H9 (cell line): ENCODE measurements at regions not wholly inside any gene's neighbourhood (a gene's known extent, or its start where the extent isn't known, plus 50 kb on each side); places are given as distances from the start of the nearest gene placed in this dataset.

Experiments used
- DNase-seq: peaks from one replicate; pipeline ENCODE4 v3.0.0-alpha.2; 2017
- H2AFZ ChIP-seq: one replicate; pipeline ENCODE4 v1.6.1; 2013; ENCODE audit warnings: mild to moderate bottlenecking, low read length, control low read depth, moderate library complexity
- H2AK5ac ChIP-seq: 2 replicates; pipeline ENCODE4 v1.6.1; 2013; ENCODE audit warnings: low read length, control low read depth, mixed read lengths; ENCODE audit not compliant: insufficient read length
- H2BK120ac ChIP-seq: one replicate; pipeline ENCODE4 v1.6.1; 2013; ENCODE audit warnings: low read depth, mild to moderate bottlenecking, low read length, control low read depth, inconsistent platforms; ENCODE audit not compliant: poor library complexity, severe bottlenecking
- H2BK12ac ChIP-seq: 2 replicates; pipeline ENCODE4 v1.6.1; 2013; ENCODE audit warnings: low read length, control low read depth, mixed read lengths, low read depth; ENCODE audit not compliant: insufficient read length
- H2BK15ac ChIP-seq: 2 replicates; pipeline ENCODE4 v1.6.1; 2013; ENCODE audit warnings: low read depth, low read length, control low read depth
- H2BK20ac ChIP-seq: one replicate; pipeline ENCODE4 v1.6.1; 2013; ENCODE audit warnings: low read depth, mild to moderate bottlenecking, low read length, control low read depth, inconsistent platforms; ENCODE audit not compliant: poor library complexity, severe bottlenecking
- H2BK5ac ChIP-seq: 2 replicates; pipeline ENCODE4 v1.6.1; 2013; ENCODE audit warnings: low read length, control low read depth, mixed read lengths; ENCODE audit not compliant: insufficient read length
- H3K14ac ChIP-seq: 2 replicates; pipeline ENCODE4 v1.6.1; 2013; ENCODE audit warnings: low read length, control low read depth; ENCODE audit not compliant: insufficient read depth
- H3K18ac ChIP-seq: 2 replicates; pipeline ENCODE4 v1.6.1; 2013; ENCODE audit warnings: low read depth, mild to moderate bottlenecking, mixed read lengths, low read length, control low read depth; ENCODE audit not compliant: insufficient read length
- H3K23ac ChIP-seq: 2 replicates; pipeline ENCODE4 v1.6.1; 2013; ENCODE audit warnings: low read length, control low read depth, mixed read lengths, low read depth; ENCODE audit not compliant: insufficient read length
- H3K23me2 ChIP-seq: 2 replicates; pipeline ENCODE4 v1.6.1; 2013; ENCODE audit warnings: low read depth, mild to moderate bottlenecking, mixed read lengths, low read length, control low read depth; ENCODE audit not compliant: insufficient read length, poor library complexity, severe bottlenecking
- H3K27ac ChIP-seq: 2 replicates; pipeline ENCODE4 v1.5.1; 2013; ENCODE audit warnings: low read length, control low read depth, mixed read lengths, low read depth; ENCODE audit not compliant: insufficient read length
- H3K27me3 ChIP-seq: 2 replicates; pipeline ENCODE4 v1.6.1; 2013; ENCODE audit warnings: low read length, control low read depth, inconsistent platforms; ENCODE audit not compliant: insufficient read depth
- H3K4ac ChIP-seq: 2 replicates; pipeline ENCODE4 v1.6.1; 2013; ENCODE audit warnings: low read depth, mild to moderate bottlenecking, control low read depth, inconsistent platforms, low read length, moderate library complexity
- H3K4me1 ChIP-seq: 2 replicates; pipeline ENCODE4 v1.6.1; 2013; ENCODE audit warnings: low read length, control low read depth, inconsistent platforms; ENCODE audit not compliant: insufficient read depth
- H3K4me2 ChIP-seq: 2 replicates; pipeline ENCODE4 v1.6.1; 2013; ENCODE audit warnings: low read length, control low read depth, mixed read lengths; ENCODE audit not compliant: insufficient read length, insufficient read depth
- H3K56ac ChIP-seq: 2 replicates; pipeline ENCODE4 v1.6.1; 2013; ENCODE audit warnings: low read depth, mild to moderate bottlenecking, mixed read lengths, low read length, control low read depth; ENCODE audit not compliant: insufficient read length
- H3K79me1 ChIP-seq: 2 replicates; pipeline ENCODE4 v1.6.1; 2013; ENCODE audit warnings: low read depth, mild to moderate bottlenecking, moderate library complexity, low read length, control low read depth, inconsistent platforms; ENCODE audit not compliant: insufficient read depth, poor library complexity, severe bottlenecking
- H3K79me2 ChIP-seq: 2 replicates; pipeline ENCODE4 v1.6.1; 2013; ENCODE audit warnings: low read length, control low read depth, inconsistent platforms; ENCODE audit not compliant: insufficient read depth
- H3K9ac ChIP-seq: 2 replicates; pipeline ENCODE4 v1.6.1; 2013; ENCODE audit warnings: low read length, control low read depth, mixed read lengths; ENCODE audit not compliant: insufficient read length; ENCODE audit errors: extremely low read depth
- H3K9me3 ChIP-seq: one replicate; pipeline ENCODE4 v1.6.1; 2013; ENCODE audit warnings: low read depth, low read length, inconsistent platforms; ENCODE audit not compliant: control insufficient read depth
- H3T11ph ChIP-seq: one replicate; pipeline ENCODE4 v1.6.1; 2013; ENCODE audit warnings: mild to moderate bottlenecking, low read length, control low read depth, inconsistent platforms
- H4K20me1 ChIP-seq: one replicate; pipeline ENCODE4 v1.6.1; 2013; ENCODE audit not compliant: control insufficient read depth, insufficient read length, insufficient read depth
- H4K5ac ChIP-seq: 2 replicates; pipeline ENCODE4 v1.6.1; 2013; ENCODE audit warnings: low read depth, mild to moderate bottlenecking, mixed read lengths, low read length, control low read depth; ENCODE audit not compliant: insufficient read length
- H4K8ac ChIP-seq: replicated peaks from 2 replicates; pipeline ENCODE4 v1.6.1; 2013; ENCODE audit warnings: low read length, control low read depth, mixed read lengths, low read depth; ENCODE audit not compliant: insufficient read length
- H4K91ac ChIP-seq: 2 replicates; pipeline ENCODE4 v1.6.1; 2013; ENCODE audit warnings: low read depth, mild to moderate bottlenecking, moderate library complexity, mixed read lengths, low read length, control low read depth; ENCODE audit not compliant: insufficient read length
- H3K27ac Mint-ChIP-seq, 3 experiments: 2 replicates in 2 of 3; 3 replicates in 1 of 3; pipeline ENCODE4 v1.8.0; 2020 to 2021; ENCODE audit warnings: mixed read lengths in 3 of 3, mild to moderate bottlenecking in 1 of 3, moderate library complexity in 1 of 3
- H3K27me3 Mint-ChIP-seq: 2 replicates; pipeline ENCODE4 v1.8.0; 2021; ENCODE audit warnings: low read depth, mild to moderate bottlenecking, moderate library complexity, mixed read lengths
- H3K36me3 Mint-ChIP-seq, 3 experiments: 2 replicates in 2 of 3; 3 replicates in 1 of 3; pipeline ENCODE4 v1.8.0; 2020 to 2021; ENCODE audit warnings: low read depth in 3 of 3, mixed read lengths in 3 of 3; ENCODE audit not compliant: insufficient read depth in 1 of 3
- H3K4me1 Mint-ChIP-seq, 2 experiments: 2 replicates each; pipeline ENCODE4 v1.8.0; 2020; ENCODE audit warnings: mixed read lengths in 2 of 2
- H3K4me3 Mint-ChIP-seq, 2 experiments: 2 replicates in 1 of 2; 3 replicates in 1 of 2; pipeline ENCODE4 v1.8.0; 2020 to 2021; ENCODE audit warnings: mild to moderate bottlenecking in 2 of 2, mixed read lengths in 2 of 2, moderate library complexity in 1 of 2
- H3K9me3 Mint-ChIP-seq, 2 experiments: 2 replicates in 1 of 2; 3 replicates in 1 of 2; pipeline ENCODE4 v1.8.0; 2020; ENCODE audit warnings: mild to moderate bottlenecking in 2 of 2, mixed read lengths in 2 of 2, moderate library complexity in 1 of 2
- WGBS: extraction: QIAGEN DNeasy Blood & Tissue Kit; methylation state at CpG from one replicate; pipeline ENCODE4 v1.1.7; 2013; ENCODE audit warnings: missing lambda C conversion rate, low lambda C conversion rate, mixed read lengths; ENCODE audit not compliant: insufficient read length; ENCODE audit errors: extremely low coverage; 5-methylcytosine and 5-hydroxymethylcytosine counted together
- TF ChIP-seq, protein P1 (sequence below): fragments of 200-600 bp; sonication (generic); conservative IDR thresholded peaks from 3 replicates; pipeline ENCODE4 v1.8.0; 2021; ENCODE audit warnings: antibody characterized with exemption, mild to moderate bottlenecking

DNA sequence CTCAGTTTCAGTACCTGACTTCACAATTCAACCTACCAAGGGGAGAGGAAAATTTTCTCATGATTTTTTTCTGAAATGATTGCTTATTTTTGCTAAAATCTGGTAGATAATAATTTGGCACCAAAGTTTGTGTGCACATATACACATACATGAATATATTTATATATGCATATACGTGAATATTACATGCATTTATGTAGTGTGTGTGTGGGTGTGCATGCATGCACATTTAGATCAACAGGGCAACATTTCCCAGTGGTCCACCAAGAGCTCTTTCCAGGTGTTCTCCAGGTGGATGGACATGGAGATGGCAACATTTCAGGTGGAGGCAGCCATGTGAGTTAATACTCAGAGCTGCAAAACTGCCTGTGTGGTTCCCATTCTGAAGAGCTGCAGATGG, 320.9 kb downstream of the SAMD5 start:
- H3K27ac Mint-ChIP-seq, result no peak overlapping the region
- H2AFZ ChIP-seq, result no peak overlapping the region
- H2BK120ac ChIP-seq, result no peak overlapping the region
- no peaks in the 10 kb centered on the region for H3K27me3 Mint-ChIP-seq
- H3K4me2 ChIP-seq, result no peak overlapping the region
- H2BK12ac ChIP-seq, result no peak overlapping the region
- H3K9me3 Mint-ChIP-seq, result no peaks in the 10 kb centered on the region
- H3K4me3 Mint-ChIP-seq, result no peak overlapping the region
- H3K9ac ChIP-seq, result no peak overlapping the region
- H4K91ac ChIP-seq, result no peak overlapping the region
- no peak overlapping the region for H3T11ph ChIP-seq
- H3K27ac ChIP-seq, result no peak overlapping the region
- H3K36me3 Mint-ChIP-seq, result no peaks in the 10 kb centered on the region
- no peaks in the 10 kb centered on the region for H3K9me3 ChIP-seq
- no peak for DNase-seq
- H2BK20ac ChIP-seq, result no peak overlapping the region
- H4K5ac ChIP-seq, result no peak overlapping the region
- H4K20me1 ChIP-seq, result no peaks in the 10 kb centered on the region
- TF ChIP-seq, protein P1, sequence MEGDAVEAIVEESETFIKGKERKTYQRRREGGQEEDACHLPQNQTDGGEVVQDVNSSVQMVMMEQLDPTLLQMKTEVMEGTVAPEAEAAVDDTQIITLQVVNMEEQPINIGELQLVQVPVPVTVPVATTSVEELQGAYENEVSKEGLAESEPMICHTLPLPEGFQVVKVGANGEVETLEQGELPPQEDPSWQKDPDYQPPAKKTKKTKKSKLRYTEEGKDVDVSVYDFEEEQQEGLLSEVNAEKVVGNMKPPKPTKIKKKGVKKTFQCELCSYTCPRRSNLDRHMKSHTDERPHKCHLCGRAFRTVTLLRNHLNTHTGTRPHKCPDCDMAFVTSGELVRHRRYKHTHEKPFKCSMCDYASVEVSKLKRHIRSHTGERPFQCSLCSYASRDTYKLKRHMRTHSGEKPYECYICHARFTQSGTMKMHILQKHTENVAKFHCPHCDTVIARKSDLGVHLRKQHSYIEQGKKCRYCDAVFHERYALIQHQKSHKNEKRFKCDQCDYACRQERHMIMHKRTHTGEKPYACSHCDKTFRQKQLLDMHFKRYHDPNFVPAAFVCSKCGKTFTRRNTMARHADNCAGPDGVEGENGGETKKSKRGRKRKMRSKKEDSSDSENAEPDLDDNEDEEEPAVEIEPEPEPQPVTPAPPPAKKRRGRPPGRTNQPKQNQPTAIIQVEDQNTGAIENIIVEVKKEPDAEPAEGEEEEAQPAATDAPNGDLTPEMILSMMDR, result no peak
- H3K79me1 ChIP-seq, result no peaks in the 10 kb centered on the region
- no peaks in the 10 kb centered on the region for H3K79me2 ChIP-seq
- no peaks in the 10 kb centered on the region for H3K23me2 ChIP-seq
- no peak overlapping the region for H3K23ac ChIP-seq
- no peak overlapping the region for H4K8ac ChIP-seq
- H3K4me1 ChIP-seq, result no peaks in the 10 kb centered on the region
- H3K27me3 ChIP-seq, result no peaks in the 10 kb centered on the region
- no peak overlapping the region for H3K14ac ChIP-seq
- H3K56ac ChIP-seq, result no peak overlapping the region
- no peak overlapping the region for H3K18ac ChIP-seq
- WGBS, result no CpG with 5 or more reads among the region's 1 CpG
- no peak overlapping the region for H3K4ac ChIP-seq
- no peak overlapping the region for H2AK5ac ChIP-seq
- H2BK5ac ChIP-seq, result no peak overlapping the region
- no peaks in the 10 kb centered on the region for H3K4me1 Mint-ChIP-seq
- H2BK15ac ChIP-seq, result no peak overlapping the region
